GM12878 (cell line): ENCODE measurements at regions not wholly inside any gene's neighbourhood (a gene's known extent, or its start where the extent isn't known, plus 50 kb on each side); places are given as distances from the start of the nearest gene placed in this dataset.

Experiments used
- CBX3 ChIP-seq: fragments of 200-600 bp; sonication (generic); IDR thresholded peaks from 2 replicates; pipeline ENCODE4 v1.6.1; 2016; ENCODE audit warnings: low read depth, borderline replicate concordance
- EP300 ChIP-seq, 2 experiments: fragments of 150-350 bp in 1 of 2; IDR thresholded peaks; 2 replicates each; pipeline ENCODE4 v1.6.1; 2011 to 2012; ENCODE audit warnings: low read depth in 2 of 2, low read length in 2 of 2, borderline replicate concordance in 1 of 2, improper control_type of control experiment in 1 of 2, inconsistent platforms in 1 of 2; ENCODE audit not compliant: control insufficient read depth in 1 of 2
- NR2C2 ChIP-seq: IDR thresholded peaks from 2 replicates; pipeline ENCODE4 v1.6.1; 2011; ENCODE audit warnings: borderline replicate concordance, low read depth; ENCODE audit not compliant: control insufficient read depth, insufficient read length
- RELA ChIP-seq: fragments of 450-650 bp; IDR thresholded peaks from 2 replicates; pipeline ENCODE4 v1.8.0; 2014; ENCODE audit warnings: borderline replicate concordance; ENCODE audit not compliant: partially characterized antibody
- SIX5 ChIP-seq: IDR thresholded peaks from 2 replicates; pipeline ENCODE4 v1.6.1; 2011; ENCODE audit warnings: mild to moderate bottlenecking, low read depth, low read length, moderate library complexity; ENCODE audit not compliant: severe bottlenecking
- SMAD5 ChIP-seq: IDR thresholded peaks from 2 replicates; pipeline ENCODE4 v1.6.1; 2016; ENCODE audit warnings: antibody characterized with exemption, low read depth
- SMARCA5 ChIP-seq: fragments of 450-650 bp; IDR thresholded peaks from 2 replicates; pipeline ENCODE4 v1.6.1; 2017; ENCODE audit warnings: mild to moderate bottlenecking
- SREBF1 ChIP-seq: IDR thresholded peaks from 2 replicates; pipeline ENCODE4 v1.6.1; 2012; ENCODE audit warnings: mild to moderate bottlenecking, low read length
- YY1 ChIP-seq: IDR thresholded peaks from 2 replicates; pipeline ENCODE4 v1.6.1; 2011; ENCODE audit warnings: low read depth, mild to moderate bottlenecking, low read length
- TF ChIP-seq, protein P1 (sequence below): IDR thresholded peaks from 2 replicates; pipeline ENCODE4 v1.6.1; 2011; ENCODE audit warnings: low read depth, low read length, improper control_type of control experiment, borderline replicate concordance
- TF ChIP-seq, protein P2 (sequence below): fragments of 450-650 bp; IDR thresholded peaks from 2 replicates; pipeline ENCODE4 v1.6.1; 2016; ENCODE audit warnings: mild to moderate bottlenecking, moderate library complexity, borderline replicate concordance

DNA sequence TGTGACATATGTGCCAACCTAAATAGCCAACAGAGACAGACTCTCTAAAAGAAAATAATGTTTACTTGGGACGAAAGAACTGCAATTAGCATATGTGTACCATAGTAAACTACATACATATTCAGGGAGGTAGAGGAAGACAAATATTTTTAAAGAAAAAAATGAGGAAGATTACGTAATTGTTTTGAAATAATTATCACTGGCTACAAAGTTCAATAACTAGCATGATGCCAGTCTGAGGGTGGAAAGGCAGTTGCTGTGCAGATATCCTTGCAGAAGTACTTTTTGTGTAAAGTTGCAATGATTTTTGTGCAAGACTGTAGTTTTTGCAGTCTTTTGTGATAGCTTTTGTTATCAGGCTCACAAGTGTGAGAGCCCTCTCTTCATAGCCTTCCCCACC is 103.3 kb upstream of the ANO5 start (continued):
- no peak for TF ChIP-seq SMAD5
- TF ChIP-seq SIX5: no peak
- no peak for TF ChIP-seq SMARCA5
- no peak for TF ChIP-seq SREBF1
- TF ChIP-seq, protein P1, sequence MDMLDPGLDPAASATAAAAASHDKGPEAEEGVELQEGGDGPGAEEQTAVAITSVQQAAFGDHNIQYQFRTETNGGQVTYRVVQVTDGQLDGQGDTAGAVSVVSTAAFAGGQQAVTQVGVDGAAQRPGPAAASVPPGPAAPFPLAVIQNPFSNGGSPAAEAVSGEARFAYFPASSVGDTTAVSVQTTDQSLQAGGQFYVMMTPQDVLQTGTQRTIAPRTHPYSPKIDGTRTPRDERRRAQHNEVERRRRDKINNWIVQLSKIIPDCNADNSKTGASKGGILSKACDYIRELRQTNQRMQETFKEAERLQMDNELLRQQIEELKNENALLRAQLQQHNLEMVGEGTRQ: no peak
- no peak for TF ChIP-seq EP300 (IDR thresholded peaks at IDR 0.05; ENCODE audit: borderline replicate concordance in 1 of 2, control insufficient read depth in 1 of 2, low read depth in 2 of 2, low read length in 2 of 2)
- TF ChIP-seq, protein P2, sequence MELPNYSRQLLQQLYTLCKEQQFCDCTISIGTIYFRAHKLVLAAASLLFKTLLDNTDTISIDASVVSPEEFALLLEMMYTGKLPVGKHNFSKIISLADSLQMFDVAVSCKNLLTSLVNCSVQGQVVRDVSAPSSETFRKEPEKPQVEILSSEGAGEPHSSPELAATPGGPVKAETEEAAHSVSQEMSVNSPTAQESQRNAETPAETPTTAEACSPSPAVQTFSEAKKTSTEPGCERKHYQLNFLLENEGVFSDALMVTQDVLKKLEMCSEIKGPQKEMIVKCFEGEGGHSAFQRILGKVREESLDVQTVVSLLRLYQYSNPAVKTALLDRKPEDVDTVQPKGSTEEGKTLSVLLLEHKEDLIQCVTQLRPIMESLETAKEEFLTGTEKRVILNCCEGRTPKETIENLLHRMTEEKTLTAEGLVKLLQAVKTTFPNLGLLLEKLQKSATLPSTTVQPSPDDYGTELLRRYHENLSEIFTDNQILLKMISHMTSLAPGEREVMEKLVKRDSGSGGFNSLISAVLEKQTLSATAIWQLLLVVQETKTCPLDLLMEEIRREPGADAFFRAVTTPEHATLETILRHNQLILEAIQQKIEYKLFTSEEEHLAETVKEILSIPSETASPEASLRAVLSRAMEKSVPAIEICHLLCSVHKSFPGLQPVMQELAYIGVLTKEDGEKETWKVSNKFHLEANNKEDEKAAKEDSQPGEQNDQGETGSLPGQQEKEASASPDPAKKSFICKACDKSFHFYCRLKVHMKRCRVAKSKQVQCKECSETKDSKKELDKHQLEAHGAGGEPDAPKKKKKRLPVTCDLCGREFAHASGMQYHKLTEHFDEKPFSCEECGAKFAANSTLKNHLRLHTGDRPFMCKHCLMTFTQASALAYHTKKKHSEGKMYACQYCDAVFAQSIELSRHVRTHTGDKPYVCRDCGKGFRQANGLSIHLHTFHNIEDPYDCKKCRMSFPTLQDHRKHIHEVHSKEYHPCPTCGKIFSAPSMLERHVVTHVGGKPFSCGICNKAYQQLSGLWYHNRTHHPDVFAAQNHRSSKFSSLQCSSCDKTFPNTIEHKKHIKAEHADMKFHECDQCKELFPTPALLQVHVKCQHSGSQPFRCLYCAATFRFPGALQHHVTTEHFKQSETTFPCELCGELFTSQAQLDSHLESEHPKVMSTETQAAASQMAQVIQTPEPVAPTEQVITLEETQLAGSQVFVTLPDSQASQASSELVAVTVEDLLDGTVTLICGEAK: no peak
- TF ChIP-seq YY1: no peak
- TF ChIP-seq RELA: no peak
- TF ChIP-seq NR2C2: no peak
- no peak for TF ChIP-seq CBX3
